COLO829 (cell line): ENCODE measurements at regions not wholly inside any gene's neighbourhood (a gene's known extent, or its start where the extent isn't known, plus 50 kb on each side); places are given as distances from the start of the nearest gene placed in this dataset.
A peak's percentile ranks its signal among the peaks of the same experiment; 100 is the strongest.

ENCODE experiments used
- DNase-seq: peaks from one replicate; pipeline ENCODE4 v3.0.0; 2012; ENCODE audit warnings: low spot score

DNA sequence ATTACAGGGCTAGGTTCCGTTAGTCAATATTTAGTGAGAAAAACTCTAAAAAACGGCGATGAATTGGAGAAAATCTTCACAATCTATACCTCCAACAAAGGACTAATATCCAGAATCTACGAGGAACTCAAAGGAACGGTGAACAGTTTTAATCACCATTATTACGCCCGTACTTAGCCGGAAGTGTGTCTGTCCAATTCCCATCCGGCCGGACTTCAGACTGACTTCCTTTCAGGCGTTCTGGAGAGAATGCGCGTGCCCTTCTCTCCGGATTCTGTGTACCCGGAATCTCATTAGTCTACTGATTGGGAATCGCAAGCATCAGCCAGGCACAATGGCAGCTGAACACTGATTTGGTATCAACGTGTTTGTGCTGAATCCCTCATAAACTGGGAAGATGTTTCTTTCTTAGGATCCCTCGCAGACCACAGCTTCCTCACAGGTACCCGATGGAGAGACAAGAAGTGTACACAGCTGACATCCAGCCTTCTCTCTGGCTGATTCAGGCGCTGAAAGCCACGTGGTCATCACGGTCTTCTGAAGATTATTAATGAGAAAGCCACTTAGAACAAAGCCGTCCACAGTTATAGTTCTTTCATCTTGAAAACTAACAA, 239.9 kb downstream of the ZNF516 start:
- DNase-seq: peak; percentile 77

DNA sequence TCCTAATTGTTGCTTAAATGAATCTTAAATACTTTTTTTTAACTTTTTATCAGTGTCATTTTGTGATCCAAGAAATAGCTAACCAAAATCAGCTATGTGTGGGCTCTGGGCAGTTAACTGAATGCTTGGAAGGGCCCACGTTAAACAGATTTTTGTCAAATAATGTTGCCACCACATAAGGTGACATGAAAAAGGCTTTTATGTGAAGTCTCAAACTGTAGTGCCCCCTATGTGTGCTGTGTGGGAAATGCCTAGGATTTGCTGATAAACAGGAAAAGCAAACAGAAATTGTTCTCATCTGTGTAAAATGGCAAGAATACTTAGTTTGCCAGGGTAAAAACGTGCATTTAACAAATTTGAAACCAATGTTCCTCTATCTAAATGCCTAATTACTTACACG, 242.2 kb downstream of the ZNF516 start:
- DNase-seq: peak; percentile 28

DNA sequence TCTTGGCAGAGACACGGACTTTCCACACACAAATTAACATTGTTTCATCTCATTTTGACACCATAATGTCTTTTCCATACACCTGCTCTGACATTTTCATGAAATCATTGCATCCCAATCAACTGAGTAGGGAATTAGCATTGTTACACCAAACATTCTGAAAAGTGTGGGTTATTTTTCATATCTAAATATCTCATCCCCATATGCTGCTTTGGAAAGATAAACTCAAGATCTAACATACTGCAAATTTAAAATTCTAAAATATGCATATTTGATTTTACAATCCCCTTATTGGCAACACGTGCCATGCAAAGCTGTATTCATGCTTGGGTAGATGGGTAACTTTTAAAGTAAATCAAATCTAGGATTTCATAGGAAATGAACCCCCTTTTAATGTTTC, 242.9 kb downstream of the ZNF516 start:
- DNase-seq: no peak

GRCh38 chr18:76251691-76252090, 243.4 kb downstream of the ZNF516 start:
- DNase-seq: no peak

DNA sequence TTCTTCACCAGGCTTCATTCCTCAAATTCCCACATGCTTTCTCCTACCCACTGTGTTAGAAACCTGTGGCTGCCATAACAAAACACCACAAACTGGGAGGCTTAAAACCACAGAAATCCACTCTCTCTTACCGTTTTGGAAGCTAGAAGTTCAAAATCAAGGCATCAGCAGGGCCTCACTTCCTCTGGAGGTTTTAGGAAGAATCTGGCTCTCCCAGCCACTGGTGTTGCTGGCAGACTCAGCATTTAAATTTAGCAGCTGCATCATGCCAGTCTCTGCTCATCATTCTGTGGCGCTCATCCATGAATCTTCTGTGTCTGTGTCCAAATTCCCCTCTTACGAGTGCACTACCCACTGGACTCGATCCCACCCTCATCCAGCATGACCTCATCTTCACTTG, 248.5 kb downstream of the ZNF516 start:
- DNase-seq: no peak

- peak; percentile 24 for DNase-seq
Observed at GRCh38 chr18:76234676-76235060, 260.4 kb downstream of the ZNF516 start.

GRCh38 chr18:76233876-76234675, 261.0 kb downstream of the ZNF516 start:
- DNase-seq: peak; percentile 30

DNA sequence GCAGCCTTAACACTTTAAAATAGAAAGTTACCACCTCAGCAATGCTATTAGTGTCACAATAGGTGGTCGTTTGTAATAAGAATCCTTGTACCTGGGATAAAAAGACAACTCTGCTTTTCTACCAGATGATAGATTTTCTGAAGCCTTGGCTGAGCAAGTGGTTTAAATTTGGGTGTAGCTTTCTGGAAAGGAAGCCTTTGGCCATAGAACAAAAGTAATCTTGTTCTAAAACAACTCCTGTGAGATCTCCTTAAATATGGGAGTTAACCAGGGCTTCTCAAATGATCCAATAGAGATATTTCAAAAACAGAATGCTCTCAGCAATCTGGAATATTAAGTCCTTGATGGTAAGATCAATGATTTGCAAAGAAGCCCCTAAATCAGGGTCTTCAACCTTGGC, 261.6 kb downstream of the ZNF516 start:
- no peak for DNase-seq

DNA sequence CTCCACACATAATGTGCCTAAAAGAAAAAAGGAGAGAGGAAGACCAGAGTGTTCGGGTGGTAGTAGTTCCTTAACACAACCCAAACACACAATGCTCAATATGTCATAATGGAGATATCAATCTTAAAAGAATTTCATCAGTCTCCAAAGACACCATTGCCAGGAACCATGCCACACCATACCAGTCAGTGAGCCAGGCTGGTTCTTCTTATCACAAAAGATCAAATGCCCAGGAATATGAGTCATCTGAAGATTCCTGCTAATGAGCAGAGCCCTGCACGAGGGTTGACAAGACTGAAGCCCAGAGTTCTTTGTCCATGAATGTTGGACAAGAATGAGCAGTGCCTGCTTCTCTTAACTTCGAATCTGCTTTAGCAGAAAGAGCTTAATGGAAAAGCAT, 262.3 kb downstream of the ZNF516 start:
- peak; percentile 51 for DNase-seq

DNA sequence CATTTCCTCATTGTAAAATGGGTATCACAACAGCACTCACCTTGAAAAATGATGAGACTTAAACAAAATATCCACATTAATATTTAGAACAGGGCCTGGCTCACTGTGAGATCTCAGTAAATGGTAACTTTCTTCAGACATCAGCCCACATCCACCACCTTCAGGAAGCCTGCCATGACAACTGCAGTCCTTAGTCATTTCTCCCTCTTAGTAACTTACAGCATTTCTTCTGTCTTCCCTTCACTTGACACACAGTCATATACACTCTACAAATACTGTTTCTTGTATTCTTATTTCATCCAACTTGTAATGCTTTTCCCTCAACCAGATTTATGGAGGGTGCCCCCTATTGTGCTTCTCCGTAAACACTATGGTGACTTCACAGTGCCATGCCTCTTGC, 263.0 kb downstream of the ZNF516 start:
- DNase-seq: no peak

GRCh38 chr18:76231402-76231801, 263.6 kb downstream of the ZNF516 start:
- no peak for DNase-seq

DNA sequence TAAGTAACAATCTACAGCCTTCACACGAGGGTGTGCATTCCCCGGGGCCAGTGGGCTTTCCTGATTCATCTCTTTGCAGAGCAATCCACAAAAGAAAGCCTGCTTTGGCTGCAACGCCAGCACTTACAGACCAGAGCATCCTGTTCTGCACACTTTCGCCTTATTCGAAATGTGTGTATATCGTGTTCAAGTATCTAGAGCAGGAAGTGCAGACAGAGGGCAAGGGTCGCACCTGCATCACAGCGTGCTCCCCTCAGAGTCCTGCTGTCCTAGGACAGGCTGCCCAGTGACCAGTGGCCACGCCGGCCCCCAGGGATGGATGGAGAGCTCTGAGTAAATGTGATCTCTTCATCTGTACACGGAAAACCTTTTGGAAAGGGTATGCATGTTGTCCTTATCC, 264.3 kb downstream of the ZNF516 start:
- no peak for DNase-seq

DNA sequence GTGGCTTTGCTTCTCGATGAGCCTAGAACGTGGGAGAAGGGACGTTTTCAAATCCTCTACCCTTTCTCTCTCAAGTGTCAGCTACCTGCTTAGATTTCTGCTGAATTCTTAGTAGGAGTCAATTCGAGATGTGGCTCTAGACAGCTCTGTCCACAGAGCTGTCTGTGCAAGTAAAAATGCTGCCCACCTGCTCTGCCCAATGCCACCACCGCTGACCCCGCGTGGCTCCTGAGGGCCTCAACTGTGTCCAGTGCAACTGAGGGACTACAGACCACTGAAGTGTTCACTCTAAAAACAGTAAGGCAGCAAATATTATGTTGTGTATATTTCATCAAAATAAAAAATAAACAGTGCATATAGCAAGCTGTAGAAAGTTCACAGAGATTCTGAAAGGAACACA, 266.3 kb downstream of the ZNF516 start:
- DNase-seq: no peak

GRCh38 chr18:76227759-76228158, 267.3 kb downstream of the ZNF516 start:
- no peak for DNase-seq

GRCh38 chr18:76223403-76223802, 271.6 kb downstream of the ZNF516 start:
- DNase-seq: no peak

DNA sequence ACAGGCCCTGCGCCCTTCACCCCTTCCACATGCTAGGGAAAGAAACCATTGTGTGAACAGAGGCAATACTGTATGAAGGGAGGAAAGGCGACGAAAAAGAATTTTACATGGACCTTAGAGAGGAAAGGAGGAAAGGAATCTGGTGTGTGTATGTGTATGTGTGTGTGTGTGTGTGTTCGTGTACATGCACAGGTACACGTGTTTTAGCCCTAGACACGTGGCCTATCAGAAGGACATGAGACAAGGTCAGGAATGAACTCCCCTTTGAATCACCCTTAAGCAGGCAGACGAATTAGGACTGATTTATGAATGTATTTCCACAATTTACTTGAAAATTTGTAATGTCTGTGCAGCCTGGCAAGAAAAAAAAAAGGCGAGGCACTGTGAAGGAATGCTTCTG, 276.0 kb downstream of the ZNF516 start:
- no peak for DNase-seq

DNA sequence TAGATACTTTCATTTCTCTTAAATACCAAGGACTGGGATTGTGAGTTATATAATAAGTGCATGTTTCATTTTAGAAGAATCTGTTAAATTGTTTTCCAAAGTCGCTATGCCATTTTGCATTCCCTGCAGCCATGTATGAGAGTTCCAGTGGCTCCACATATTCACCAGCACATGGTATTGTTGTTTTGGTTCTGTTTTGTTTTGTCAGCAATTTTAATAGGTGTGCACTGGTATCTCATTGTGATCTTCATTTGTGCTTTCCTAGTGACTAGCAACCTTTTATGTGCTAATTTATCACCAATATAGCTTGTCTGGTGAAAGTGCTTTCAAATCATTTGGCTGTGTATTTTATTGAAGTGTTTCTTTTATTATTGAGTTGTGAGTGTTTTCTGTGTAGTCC, 278.9 kb downstream of the ZNF516 start:
- DNase-seq: no peak

- DNase-seq: peak; percentile 89
Observed at GRCh38 chr18:76213991-76214390, 281.1 kb downstream of the ZNF516 start.

DNA sequence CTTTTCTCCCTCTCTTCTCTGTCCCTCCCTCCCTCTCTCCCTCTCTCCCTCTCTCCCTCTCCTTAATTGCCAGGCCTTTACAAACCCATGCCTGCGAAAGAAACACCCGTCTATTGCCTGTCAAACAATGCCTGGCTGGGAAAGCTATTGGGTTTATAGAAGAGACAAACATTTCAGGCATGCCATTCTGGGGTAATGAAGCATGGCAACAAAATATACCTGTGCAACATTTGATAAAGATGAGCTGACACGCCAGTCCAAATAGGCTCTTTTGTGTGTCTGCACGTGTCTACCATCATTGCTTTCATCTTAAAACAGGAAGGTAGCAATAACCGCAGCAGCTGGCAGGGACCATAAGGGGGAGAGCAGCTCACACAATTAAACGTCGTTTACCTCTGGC, 282.1 kb downstream of the ZNF516 start:
- DNase-seq: no peak

- no peak for DNase-seq
Observed at GRCh38 chr18:76209597-76209996, 285.4 kb downstream of the ZNF516 start.

- DNase-seq: no peak
Observed at GRCh38 chr18:76208678-76209306, 286.2 kb downstream of the ZNF516 start.

- DNase-seq: no peak
Observed at GRCh38 chr18:76205906-76206305, 289.1 kb downstream of the ZNF516 start.

DNA sequence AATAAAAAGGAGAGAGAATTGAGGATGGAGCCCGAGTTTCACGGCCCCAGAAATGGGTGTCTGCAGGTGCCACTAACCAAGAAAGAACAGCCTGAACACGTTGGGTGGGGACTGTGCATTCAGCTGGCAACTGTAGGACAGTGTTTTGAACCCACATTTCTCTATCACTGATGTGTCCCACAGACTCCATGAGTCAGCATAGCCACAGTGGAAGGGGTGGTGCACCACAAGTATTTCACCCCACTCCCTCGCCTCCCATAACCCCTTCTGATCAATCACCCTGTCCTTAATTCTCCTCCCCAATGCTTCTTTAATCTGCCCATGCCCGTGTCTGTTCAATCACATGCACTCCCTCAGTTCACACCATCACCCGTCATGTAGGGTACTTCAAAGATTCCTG, 291.5 kb downstream of the ZNF516 start:
- DNase-seq: no peak
